ENCODE measurements at regions not wholly inside any gene's neighbourhood (a gene's known extent, or its start where the extent isn't known, plus 50 kb on each side); places are given as distances from the start of the nearest gene placed in this dataset.

DNA sequence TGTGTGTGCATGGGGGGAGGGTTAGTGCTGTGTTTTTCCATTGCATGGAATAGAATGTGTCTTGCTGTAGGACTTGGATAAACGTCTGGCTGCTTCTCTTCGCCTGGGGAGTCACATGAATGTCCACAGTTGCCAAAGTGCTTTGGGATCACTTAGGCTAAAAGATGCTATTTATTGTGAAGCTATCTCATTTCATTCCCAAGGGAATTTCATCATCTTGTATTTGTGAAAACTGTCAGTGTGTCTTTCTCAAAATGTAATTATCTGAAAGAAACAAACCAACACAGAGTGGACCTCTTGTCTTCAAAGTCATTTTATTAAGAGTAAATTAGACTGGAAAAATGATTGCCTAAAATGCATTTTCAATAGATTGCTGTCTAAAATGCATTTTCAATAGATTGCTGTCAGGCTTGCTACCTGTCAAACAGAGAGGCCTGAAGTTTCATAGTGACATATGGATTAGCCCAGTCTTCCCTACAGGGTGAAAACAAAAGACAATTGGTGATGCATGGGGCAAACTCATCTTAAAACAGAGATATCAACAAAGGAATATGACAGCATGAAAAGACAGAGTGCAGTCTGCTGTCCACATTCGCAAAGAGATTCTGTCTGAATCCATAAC is 117.1 kb upstream of the GOLIM4 start:
- DNase-seq (ENCODE audit: low read depth in 3 of 3, low spot score in 2 of 3): no peak

DNA sequence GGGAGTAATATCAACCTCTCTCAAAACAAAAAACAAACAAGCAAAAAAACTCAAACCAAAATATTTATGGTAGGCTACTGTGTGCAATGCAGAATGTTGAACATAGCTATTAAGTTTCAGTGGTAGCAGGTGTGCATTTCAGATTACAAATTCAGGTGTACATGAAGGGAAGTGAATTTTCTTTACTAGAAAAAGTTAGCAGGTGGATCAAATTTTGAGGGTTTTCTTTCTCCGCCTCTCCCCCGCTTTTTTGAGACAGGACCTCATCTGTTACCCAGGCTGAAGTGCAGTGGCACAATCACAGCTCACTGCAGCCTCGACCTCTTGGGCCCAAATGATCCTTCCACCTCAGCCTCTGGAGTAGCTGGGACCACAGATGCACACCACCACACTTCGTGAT is 109.7 kb upstream of the GOLIM4 start:
- no peak for DNase-seq (ENCODE audit: low read depth in 3 of 3, low spot score in 2 of 3)

- no peak for DNase-seq (ENCODE audit: low read depth in 3 of 3, low spot score in 2 of 3)
Measured at GRCh38 chr3:168197162-168197561, 101.4 kb upstream of the GOLIM4 start.

DNA sequence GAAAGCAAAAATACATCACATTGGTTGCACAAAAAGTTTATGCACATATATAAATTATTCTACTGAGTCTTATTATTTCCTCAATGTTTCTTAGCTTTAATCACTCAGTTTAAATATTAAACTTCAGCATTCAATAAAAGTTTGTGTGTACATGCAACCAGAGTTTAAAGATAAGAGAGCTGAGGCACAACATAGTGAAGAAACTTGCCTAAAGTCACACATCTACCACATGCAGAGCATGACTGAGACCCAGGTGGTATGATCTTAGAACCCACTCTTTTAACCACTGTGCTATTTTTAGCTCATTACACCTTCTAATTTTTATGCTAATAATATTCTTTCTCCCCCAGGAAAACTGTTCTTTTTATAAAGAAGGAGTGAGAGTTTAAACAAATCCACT is 96.1 kb upstream of the GOLIM4 start:
- DNase-seq (ENCODE audit: low read depth in 3 of 3, low spot score in 2 of 3): no peak

- DNase-seq (ENCODE audit: low read depth in 3 of 3, low spot score in 2 of 3): no peak
Measured at GRCh38 chr3:168187233-168187632, 91.5 kb upstream of the GOLIM4 start.

- DNase-seq (ENCODE audit: low read depth in 3 of 3, low spot score in 2 of 3): no peak
Measured at GRCh38 chr3:168186293-168186983, 90.7 kb upstream of the GOLIM4 start.

- no peak for DNase-seq (ENCODE audit: low read depth in 3 of 3, low spot score in 2 of 3)
Measured at GRCh38 chr3:168183774-168184173, 88.0 kb upstream of the GOLIM4 start.

DNA sequence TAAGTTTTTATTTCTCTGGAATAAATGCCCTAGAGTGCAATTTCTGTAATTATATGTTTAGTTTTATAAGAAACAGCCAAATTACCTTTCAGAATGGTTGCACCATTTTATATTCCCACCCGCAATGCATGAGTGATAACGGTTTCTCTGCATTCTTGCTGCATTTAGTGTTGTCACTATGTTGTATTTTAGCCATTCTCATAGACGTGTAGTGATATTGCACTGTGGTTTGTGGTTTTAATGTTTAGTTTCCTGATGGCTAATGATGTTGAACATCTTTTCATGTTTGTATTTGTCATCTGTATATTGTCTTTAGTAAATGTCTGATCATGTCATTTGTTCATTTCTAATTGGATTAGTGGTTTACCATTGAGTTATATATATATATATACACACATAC is 73.0 kb upstream of the GOLIM4 start:
- no peak for DNase-seq (ENCODE audit: low read depth in 3 of 3, low spot score in 2 of 3)

GRCh38 chr3:168165390-168166269 is 69.9 kb upstream of the GOLIM4 start:
- peak; percentile 41 to 63 (median 56) for DNase-seq (ENCODE audit: low read depth in 3 of 3, low spot score in 2 of 3)

GRCh38 chr3:168162172-168162571 is 66.4 kb upstream of the GOLIM4 start:
- no peak for DNase-seq (ENCODE audit: low read depth in 3 of 3, low spot score in 2 of 3)

DNA sequence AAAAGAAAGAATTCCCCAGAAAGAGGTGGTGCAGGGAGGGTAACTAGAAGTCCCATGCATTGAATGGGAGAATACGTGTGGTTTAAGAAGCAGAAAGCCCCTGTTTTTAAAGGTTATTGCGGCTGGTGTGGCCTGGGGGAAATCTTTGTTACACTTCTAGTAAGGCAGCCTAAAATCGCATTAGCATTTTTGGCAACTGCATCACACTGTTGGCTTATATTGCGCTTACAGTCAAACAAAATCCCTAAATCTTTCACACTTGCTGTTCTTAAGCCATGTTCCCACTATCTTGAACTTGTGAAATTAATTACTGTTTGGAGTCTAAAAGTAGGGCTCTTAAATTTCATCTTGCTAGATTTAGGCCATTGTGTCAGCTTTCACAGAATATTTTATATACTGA is 66.0 kb upstream of the GOLIM4 start:
- DNase-seq (ENCODE audit: low read depth in 3 of 3, low spot score in 2 of 3): no peak

- no peak for DNase-seq (ENCODE audit: low read depth in 3 of 3, low spot score in 2 of 3)
Measured at GRCh38 chr3:168157903-168158302, 62.2 kb upstream of the GOLIM4 start.

GRCh38 chr3:168157099-168157700 is 61.5 kb upstream of the GOLIM4 start:
- no peak for DNase-seq (ENCODE audit: low read depth in 3 of 3, low spot score in 2 of 3)

DNA sequence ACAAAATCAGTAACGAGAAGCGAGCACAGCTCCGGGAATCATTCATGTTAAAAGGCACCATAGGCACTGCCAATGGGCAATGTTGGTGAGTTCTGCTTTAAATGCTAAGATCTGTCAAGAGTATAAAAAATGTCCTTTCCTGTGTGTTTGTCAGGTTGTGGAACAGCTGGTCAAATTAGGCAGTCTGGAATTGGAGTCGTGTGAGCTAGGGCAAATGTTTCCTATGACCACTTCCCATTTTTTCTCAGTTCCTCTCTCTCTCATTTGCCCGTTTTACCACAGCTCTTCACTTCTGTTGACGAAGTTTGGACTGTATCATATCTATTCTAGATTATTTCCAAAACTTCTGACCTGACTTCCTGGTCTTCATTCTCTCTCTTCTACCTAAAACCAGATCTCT is 60.8 kb upstream of the GOLIM4 start:
- DNase-seq (ENCODE audit: low read depth in 3 of 3, low spot score in 2 of 3): no peak

- DNase-seq (ENCODE audit: low read depth in 3 of 3, low spot score in 2 of 3): no peak
Measured at GRCh38 chr3:168155303-168155702, 59.6 kb upstream of the GOLIM4 start.

- no peak for DNase-seq (ENCODE audit: low read depth in 3 of 3, low spot score in 2 of 3)
Measured at GRCh38 chr3:168154089-168154488, 58.4 kb upstream of the GOLIM4 start.

GRCh38 chr3:168152149-168152548 is 56.4 kb upstream of the GOLIM4 start:
- DNase-seq (ENCODE audit: low read depth in 3 of 3, low spot score in 2 of 3): no peak
